ENCODE measurements at regions not wholly inside any gene's neighbourhood (a gene's known extent, or its start where the extent isn't known, plus 50 kb on each side); places are given as distances from the start of the nearest gene placed in this dataset.
"Not testable (repeated sequence)": the region's sequence is repeated elsewhere in the genome, so short reads cannot be mapped to it uniquely, and the experiment has no call there.

DNA sequence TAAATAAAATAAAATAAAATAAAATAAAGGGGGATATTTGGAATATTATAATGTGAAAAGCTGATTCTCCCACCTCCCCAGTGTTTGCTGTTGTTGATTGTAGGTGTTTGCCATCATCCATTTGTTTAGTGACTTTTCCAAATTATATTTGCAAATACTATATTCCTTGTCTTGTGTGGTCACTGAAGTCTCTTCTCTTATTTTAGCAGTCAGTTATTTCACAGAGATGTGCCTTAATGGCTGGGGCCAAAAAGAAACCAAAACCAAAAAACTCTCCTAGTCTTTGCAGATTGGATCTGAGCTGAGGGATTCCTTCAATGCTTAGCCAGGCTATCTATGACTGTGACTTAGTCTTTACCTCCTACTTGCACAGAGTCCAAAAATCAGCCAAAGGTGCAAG lies 70.9 kb upstream of the ZNF169 start:
- Mint-ChIP-seq H3K27me3 (ENCODE audit: unreplicated experiment) (peaks cover 2% of the 10 kb centered on the region), H3K36me3 (ENCODE audit: unreplicated experiment) (peaks cover 12% of the 10 kb centered on the region), H3K9me3 (ENCODE audit: unreplicated experiment) (peaks cover 4% of the 10 kb centered on the region), H3K27ac (ENCODE audit: unreplicated experiment) (no peak overlapping the region), H3K4me3 (ENCODE audit: unreplicated experiment) (no peak overlapping the region), H3K4me1 (ENCODE audit: low read depth, unreplicated experiment) (no peaks in the 10 kb centered on the region)
- TF ChIP-seq, protein P1, sequence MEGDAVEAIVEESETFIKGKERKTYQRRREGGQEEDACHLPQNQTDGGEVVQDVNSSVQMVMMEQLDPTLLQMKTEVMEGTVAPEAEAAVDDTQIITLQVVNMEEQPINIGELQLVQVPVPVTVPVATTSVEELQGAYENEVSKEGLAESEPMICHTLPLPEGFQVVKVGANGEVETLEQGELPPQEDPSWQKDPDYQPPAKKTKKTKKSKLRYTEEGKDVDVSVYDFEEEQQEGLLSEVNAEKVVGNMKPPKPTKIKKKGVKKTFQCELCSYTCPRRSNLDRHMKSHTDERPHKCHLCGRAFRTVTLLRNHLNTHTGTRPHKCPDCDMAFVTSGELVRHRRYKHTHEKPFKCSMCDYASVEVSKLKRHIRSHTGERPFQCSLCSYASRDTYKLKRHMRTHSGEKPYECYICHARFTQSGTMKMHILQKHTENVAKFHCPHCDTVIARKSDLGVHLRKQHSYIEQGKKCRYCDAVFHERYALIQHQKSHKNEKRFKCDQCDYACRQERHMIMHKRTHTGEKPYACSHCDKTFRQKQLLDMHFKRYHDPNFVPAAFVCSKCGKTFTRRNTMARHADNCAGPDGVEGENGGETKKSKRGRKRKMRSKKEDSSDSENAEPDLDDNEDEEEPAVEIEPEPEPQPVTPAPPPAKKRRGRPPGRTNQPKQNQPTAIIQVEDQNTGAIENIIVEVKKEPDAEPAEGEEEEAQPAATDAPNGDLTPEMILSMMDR (IDR thresholded peaks at IDR 0.05; ENCODE audit: partially characterized antibody, unreplicated experiment), result no peak
- DNase-seq, result no peak

DNA sequence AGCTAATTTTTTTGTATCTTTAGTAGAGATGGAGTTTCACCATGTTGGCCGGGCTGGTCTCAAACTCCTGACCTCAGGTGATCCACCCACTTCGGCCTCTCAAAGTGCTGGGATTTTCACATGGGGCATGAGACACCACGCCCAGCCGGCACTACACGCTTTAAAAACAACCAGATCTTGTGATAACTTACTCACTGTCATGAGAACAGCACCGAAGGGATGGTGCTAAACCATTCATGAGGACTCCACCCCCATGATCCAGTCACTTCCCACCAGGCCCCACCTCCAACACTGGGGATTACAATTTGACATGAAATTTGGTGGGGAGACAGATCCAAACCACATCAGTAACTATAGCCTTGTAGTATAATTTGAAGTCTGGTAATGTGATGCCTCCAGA lies 67.4 kb upstream of the ZNF169 start:
- H3K9me3 Mint-ChIP-seq (ENCODE audit: unreplicated experiment); H3K27me3 Mint-ChIP-seq (ENCODE audit: unreplicated experiment); H3K4me1 Mint-ChIP-seq (ENCODE audit: low read depth, unreplicated experiment); DNase-seq; H3K27ac Mint-ChIP-seq (ENCODE audit: unreplicated experiment); H3K4me3 Mint-ChIP-seq (ENCODE audit: unreplicated experiment): not testable (repeated sequence)
- H3K36me3 Mint-ChIP-seq (ENCODE audit: unreplicated experiment), result peaks cover 15% of the 10 kb centered on the region

DNA sequence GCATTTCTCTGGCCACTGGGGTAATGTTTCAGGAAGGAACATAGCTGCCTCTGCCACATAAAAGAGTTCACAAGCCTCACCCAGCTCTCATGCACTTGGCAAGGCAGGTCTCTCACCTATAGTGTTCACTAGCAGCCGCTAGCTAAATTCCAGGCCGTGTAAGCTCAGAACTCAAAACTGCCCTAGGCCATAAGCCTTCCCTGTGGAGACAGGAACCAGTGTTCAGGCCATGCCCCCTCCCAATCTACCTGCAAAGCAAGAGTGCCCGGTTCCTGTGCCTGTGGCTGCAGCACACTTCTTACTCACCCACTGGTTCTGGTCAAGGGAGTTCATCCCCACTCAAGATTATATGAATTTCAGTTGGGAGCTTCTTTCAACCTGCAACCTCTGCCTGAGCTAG lies 60.7 kb upstream of the ZNF169 start:
- Mint-ChIP-seq H3K4me1 (ENCODE audit: low read depth, unreplicated experiment) (no peaks in the 10 kb centered on the region), H3K27ac (ENCODE audit: unreplicated experiment) (no peak overlapping the region), H3K4me3 (ENCODE audit: unreplicated experiment) (no peak overlapping the region), H3K36me3 (ENCODE audit: unreplicated experiment) (peaks cover 1% of the 10 kb centered on the region), H3K27me3 (ENCODE audit: unreplicated experiment) (no peaks in the 10 kb centered on the region), H3K9me3 (ENCODE audit: unreplicated experiment) (peaks cover 1% of the 10 kb centered on the region)
- DNase-seq, result no peak
- TF ChIP-seq, protein P1 (IDR thresholded peaks at IDR 0.05; ENCODE audit: partially characterized antibody, unreplicated experiment), result no peak

DNA sequence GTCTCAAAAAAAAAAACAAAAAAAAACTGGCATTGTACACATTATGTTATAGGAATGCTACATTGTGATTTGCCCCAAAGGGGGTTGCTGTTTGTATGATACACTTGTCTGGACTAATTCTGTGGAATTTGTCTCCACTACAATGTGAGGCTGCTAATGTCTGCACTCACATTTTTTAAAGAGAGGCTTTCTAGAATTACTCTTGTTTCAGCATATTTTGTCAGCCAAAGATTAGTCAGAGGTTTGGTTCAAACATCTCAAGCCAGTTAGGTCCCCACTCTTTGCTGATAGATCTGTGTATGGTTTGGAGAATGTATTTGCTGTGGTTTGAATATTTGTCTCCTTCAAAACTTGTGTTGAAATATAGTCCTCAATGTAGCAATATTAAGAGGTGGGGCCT lies 59.3 kb upstream of the ZNF169 start:
- H3K4me3 Mint-ChIP-seq (ENCODE audit: unreplicated experiment), result no peak overlapping the region
- no peaks in the 10 kb centered on the region for H3K4me1 Mint-ChIP-seq (ENCODE audit: low read depth, unreplicated experiment)
- no peak overlapping the region for H3K27ac Mint-ChIP-seq (ENCODE audit: unreplicated experiment)
- TF ChIP-seq, protein P1 (IDR thresholded peaks at IDR 0.05; ENCODE audit: partially characterized antibody, unreplicated experiment), result no peak
- H3K27me3 Mint-ChIP-seq (ENCODE audit: unreplicated experiment), result no peaks in the 10 kb centered on the region
- H3K36me3 Mint-ChIP-seq (ENCODE audit: unreplicated experiment), result no peaks in the 10 kb centered on the region
- H3K9me3 Mint-ChIP-seq (ENCODE audit: unreplicated experiment), result peaks cover 1% of the 10 kb centered on the region
- DNase-seq, result no peak

DNA sequence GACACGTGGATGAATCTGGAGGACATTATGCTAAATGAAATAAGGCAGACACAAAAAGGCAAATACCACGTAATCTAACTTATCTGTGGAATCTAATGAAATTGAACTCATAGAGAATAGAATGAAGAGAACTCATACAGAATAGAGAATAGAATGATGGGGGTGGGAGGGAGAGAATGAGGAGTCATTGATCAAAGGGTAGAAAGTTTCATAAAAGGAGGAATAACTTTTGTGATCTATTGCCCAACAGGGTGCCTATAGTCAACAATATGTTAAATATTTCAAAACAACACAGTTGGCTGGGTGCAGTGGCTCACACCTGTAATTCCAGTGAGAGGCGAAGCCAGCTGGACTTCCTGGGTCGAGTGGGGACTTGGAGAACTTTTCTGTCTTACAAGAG lies 54.9 kb upstream of the ZNF169 start:
- no peaks in the 10 kb centered on the region for H3K4me1 Mint-ChIP-seq (ENCODE audit: low read depth, unreplicated experiment)

More for the DNA sequence above, 54.9 kb upstream of the ZNF169 start:
- H3K27ac Mint-ChIP-seq (ENCODE audit: unreplicated experiment), result no peak overlapping the region
- no peaks in the 10 kb centered on the region for H3K9me3 Mint-ChIP-seq (ENCODE audit: unreplicated experiment)
- H3K36me3 Mint-ChIP-seq (ENCODE audit: unreplicated experiment), result no peaks in the 10 kb centered on the region
- TF ChIP-seq, protein P1 (IDR thresholded peaks at IDR 0.05; ENCODE audit: partially characterized antibody, unreplicated experiment), result no peak
- H3K27me3 Mint-ChIP-seq (ENCODE audit: unreplicated experiment), result no peaks in the 10 kb centered on the region
- no peak for DNase-seq
- no peak overlapping the region for H3K4me3 Mint-ChIP-seq (ENCODE audit: unreplicated experiment)
